ENCODE measurements at regions not wholly inside any gene's neighbourhood (a gene's known extent, or its start where the extent isn't known, plus 50 kb on each side); places are given as distances from the start of the nearest gene placed in this dataset.

GRCh38 chr14:85420707-85421106, 109.2 kb upstream of the FLRT2 start:
- in situ Hi-C loops (cut with MboI; ENCODE audit: low pct_unique_long_range_greater_than_20kb, low sequenced_read_pairs, unreplicated experiment) = no loop called here
- no peak for TF ChIP-seq CTCF (IDR thresholded peaks at IDR 0.05; ENCODE audit: extremely low read depth, insufficient read depth, missing control alignments)
- DNase-seq (ENCODE audit: low spot score) = no peak

GRCh38 chr14:85421186-85421877, 108.6 kb upstream of the FLRT2 start:
- TF ChIP-seq CTCF (IDR thresholded peaks at IDR 0.05; ENCODE audit: extremely low read depth, insufficient read depth, missing control alignments) = no peak
- DNase-seq (ENCODE audit: low spot score) = no peak
- in situ Hi-C loops (cut with MboI; ENCODE audit: low pct_unique_long_range_greater_than_20kb, low sequenced_read_pairs, unreplicated experiment) = no loop called here

- no peak for DNase-seq (ENCODE audit: low spot score)
- no peak for TF ChIP-seq CTCF (IDR thresholded peaks at IDR 0.05; ENCODE audit: extremely low read depth, insufficient read depth, missing control alignments)
- in situ Hi-C loops (cut with MboI; ENCODE audit: low pct_unique_long_range_greater_than_20kb, low sequenced_read_pairs, unreplicated experiment) = no loop called here
Measured at GRCh38 chr14:85423889-85424288, 106.1 kb upstream of the FLRT2 start.

- no peak for DNase-seq (ENCODE audit: low spot score)
- in situ Hi-C loops (cut with MboI; ENCODE audit: low pct_unique_long_range_greater_than_20kb, low sequenced_read_pairs, unreplicated experiment) = no loop called here
- TF ChIP-seq CTCF (IDR thresholded peaks at IDR 0.05; ENCODE audit: extremely low read depth, insufficient read depth, missing control alignments) = no peak
Measured at GRCh38 chr14:85425507-85425906, 104.4 kb upstream of the FLRT2 start.

- TF ChIP-seq CTCF (IDR thresholded peaks at IDR 0.05; ENCODE audit: extremely low read depth, insufficient read depth, missing control alignments) = no peak
- in situ Hi-C loops (cut with MboI; ENCODE audit: low pct_unique_long_range_greater_than_20kb, low sequenced_read_pairs, unreplicated experiment) = no loop called here
- no peak for DNase-seq (ENCODE audit: low spot score)
Measured at GRCh38 chr14:85426068-85426935, 103.6 kb upstream of the FLRT2 start.

GRCh38 chr14:85428926-85429325, 101.0 kb upstream of the FLRT2 start:
- DNase-seq (ENCODE audit: low spot score) = no peak
- in situ Hi-C loops (cut with MboI; ENCODE audit: low pct_unique_long_range_greater_than_20kb, low sequenced_read_pairs, unreplicated experiment) = no loop called here
- TF ChIP-seq CTCF (IDR thresholded peaks at IDR 0.05; ENCODE audit: extremely low read depth, insufficient read depth, missing control alignments) = no peak
